ENCODE measurements at regions not wholly inside any gene's neighbourhood (a gene's known extent, or its start where the extent isn't known, plus 50 kb on each side); places are given as distances from the start of the nearest gene placed in this dataset.

DNA sequence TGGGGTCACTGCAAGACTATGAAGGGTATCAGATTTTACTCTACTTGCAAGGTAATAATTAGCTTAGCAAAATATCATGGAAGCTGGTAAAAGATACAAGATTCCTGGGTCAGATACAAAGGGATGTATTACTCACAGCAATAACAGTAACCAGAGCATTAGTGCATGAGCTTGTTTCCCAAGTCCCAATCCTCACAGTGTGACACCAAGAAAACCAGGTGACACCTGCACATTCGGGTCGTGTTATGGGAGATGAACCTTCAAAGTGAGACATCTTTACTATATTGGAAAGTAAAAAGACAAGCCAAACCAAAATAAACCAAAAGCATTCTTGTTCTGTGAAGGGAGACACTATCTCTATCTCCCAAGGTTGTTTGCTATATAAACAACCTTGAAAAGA is 528.7 kb upstream of the TGFBR2 start:
- H3K36me3 Mint-ChIP-seq (ENCODE audit: insufficient read depth), result no peaks in the 10 kb centered on the region
- H3K27me3 Mint-ChIP-seq, result no peaks in the 10 kb centered on the region
- TF ChIP-seq, protein P1, sequence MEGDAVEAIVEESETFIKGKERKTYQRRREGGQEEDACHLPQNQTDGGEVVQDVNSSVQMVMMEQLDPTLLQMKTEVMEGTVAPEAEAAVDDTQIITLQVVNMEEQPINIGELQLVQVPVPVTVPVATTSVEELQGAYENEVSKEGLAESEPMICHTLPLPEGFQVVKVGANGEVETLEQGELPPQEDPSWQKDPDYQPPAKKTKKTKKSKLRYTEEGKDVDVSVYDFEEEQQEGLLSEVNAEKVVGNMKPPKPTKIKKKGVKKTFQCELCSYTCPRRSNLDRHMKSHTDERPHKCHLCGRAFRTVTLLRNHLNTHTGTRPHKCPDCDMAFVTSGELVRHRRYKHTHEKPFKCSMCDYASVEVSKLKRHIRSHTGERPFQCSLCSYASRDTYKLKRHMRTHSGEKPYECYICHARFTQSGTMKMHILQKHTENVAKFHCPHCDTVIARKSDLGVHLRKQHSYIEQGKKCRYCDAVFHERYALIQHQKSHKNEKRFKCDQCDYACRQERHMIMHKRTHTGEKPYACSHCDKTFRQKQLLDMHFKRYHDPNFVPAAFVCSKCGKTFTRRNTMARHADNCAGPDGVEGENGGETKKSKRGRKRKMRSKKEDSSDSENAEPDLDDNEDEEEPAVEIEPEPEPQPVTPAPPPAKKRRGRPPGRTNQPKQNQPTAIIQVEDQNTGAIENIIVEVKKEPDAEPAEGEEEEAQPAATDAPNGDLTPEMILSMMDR (IDR thresholded peaks at IDR 0.05; ENCODE audit: unreplicated experiment), result no peak
- peaks cover 18% of the 10 kb centered on the region for H3K4me1 Mint-ChIP-seq (ENCODE audit: low read depth)
- DNase-seq (ENCODE audit: low spot score, unreplicated experiment), result no peak
- H3K27ac Mint-ChIP-seq, result no peak overlapping the region
- no peak overlapping the region for H3K4me3 Mint-ChIP-seq (ENCODE audit: low read depth)
- peaks cover 11% of the 10 kb centered on the region for H3K9me3 Mint-ChIP-seq (ENCODE audit: low read depth)

DNA sequence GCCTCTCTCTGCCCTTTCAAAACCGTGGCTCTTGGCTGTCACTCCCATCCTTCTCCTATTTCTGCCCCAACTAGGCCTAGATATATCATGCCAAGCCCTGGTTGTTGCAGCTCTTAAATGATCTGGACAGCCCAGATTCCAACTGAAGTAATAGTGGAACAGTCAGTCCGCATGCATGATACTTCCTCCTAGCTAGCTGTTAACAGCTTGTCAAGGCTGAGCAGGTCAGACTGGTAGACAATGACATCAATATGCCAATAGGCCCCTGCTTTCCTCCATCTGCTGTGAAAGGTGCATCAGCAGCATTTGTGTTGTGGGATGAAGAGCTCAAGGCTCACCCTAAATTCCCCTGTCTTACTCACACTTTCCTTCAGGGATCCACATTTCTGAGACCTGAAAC is 527.7 kb upstream of the TGFBR2 start:
- peaks cover 22% of the 10 kb centered on the region for H3K4me1 Mint-ChIP-seq (ENCODE audit: low read depth)
- peaks cover 11% of the 10 kb centered on the region for H3K9me3 Mint-ChIP-seq (ENCODE audit: low read depth)
- no peak for DNase-seq (ENCODE audit: low spot score, unreplicated experiment)
- no peaks in the 10 kb centered on the region for H3K36me3 Mint-ChIP-seq (ENCODE audit: insufficient read depth)
- TF ChIP-seq, protein P1 (IDR thresholded peaks at IDR 0.05; ENCODE audit: unreplicated experiment), result no peak
- H3K27ac Mint-ChIP-seq, result no peak overlapping the region
- no peaks in the 10 kb centered on the region for H3K27me3 Mint-ChIP-seq
- H3K4me3 Mint-ChIP-seq (ENCODE audit: low read depth), result no peak overlapping the region

DNA sequence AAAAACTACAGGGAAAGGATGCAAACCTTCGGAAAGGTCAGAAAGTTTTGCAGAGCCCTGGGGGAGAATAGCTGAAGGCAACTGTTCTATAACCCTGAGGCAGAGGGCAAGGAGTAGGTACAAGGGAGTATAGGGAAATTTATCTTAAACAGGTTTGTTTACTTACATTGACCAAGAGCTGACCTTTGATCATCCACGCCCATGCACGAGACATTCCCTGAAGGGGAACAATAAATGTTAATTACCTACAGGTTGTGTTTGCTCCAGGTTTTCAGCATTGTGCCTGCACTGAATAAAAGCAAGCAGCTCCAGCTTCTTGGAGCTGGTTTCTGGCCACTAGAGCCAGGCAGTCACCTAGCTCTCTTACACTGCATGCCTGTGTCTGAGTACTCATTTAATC is 524.5 kb upstream of the TGFBR2 start:
- peak overlapping the region; percentile 81 for H3K27ac Mint-ChIP-seq
- TF ChIP-seq, protein P1 (IDR thresholded peaks at IDR 0.05; ENCODE audit: unreplicated experiment), result no peak
- peaks cover 28% of the 10 kb centered on the region for H3K4me1 Mint-ChIP-seq (ENCODE audit: low read depth)
- no peak overlapping the region for H3K4me3 Mint-ChIP-seq (ENCODE audit: low read depth)
- H3K36me3 Mint-ChIP-seq (ENCODE audit: insufficient read depth), result no peaks in the 10 kb centered on the region
- peaks cover 8% of the 10 kb centered on the region for H3K9me3 Mint-ChIP-seq (ENCODE audit: low read depth)
- H3K27me3 Mint-ChIP-seq, result no peaks in the 10 kb centered on the region
- DNase-seq (ENCODE audit: low spot score, unreplicated experiment), result no peak

DNA sequence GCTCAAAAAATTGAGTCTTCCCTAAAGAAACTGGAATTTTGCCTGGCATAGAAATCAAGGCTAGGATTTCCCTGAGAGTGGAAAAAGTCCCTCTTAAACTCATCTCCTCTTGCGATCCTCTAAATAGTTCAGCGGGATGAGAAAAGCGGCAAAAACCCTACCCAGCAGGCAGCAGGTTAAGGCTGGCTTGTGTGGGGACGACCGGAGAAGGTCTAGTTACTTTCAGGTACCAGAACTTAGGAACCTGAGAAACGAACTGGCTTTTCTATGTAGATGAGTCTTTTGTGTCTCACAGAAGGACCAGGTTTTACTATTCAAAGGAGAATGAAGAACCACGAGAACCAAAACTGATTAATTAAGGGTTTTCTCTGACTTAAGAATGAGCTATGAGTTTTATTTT is 523.7 kb upstream of the TGFBR2 start:
- DNase-seq (ENCODE audit: low spot score, unreplicated experiment), result no peak
- H3K4me3 Mint-ChIP-seq (ENCODE audit: low read depth), result no peak overlapping the region

DNA sequence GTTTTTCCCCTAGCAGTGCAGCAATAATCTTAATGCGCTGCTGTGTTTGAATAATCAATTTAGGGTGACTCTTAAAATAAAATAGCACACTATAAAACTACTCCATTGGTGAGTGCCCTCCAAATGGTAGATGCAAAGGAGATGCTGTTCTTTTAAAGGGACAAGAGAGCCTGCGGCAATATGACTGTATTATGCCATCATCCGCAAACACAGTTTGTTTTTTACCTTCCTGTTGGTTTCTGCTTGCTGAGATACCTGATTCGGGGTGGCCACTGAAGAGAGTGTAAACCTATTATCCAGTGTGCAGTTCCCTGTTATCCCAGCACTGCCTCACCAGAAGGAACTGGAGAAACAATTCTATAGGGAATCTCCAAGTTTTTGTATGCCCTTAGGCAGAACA is 523.1 kb upstream of the TGFBR2 start:
- Mint-ChIP-seq H3K4me3 (ENCODE audit: low read depth) (no peak overlapping the region), H3K27ac (no peak overlapping the region)

More for the DNA sequence above, 523.7 kb upstream of the TGFBR2 start:
- no peaks in the 10 kb centered on the region for H3K36me3 Mint-ChIP-seq (ENCODE audit: insufficient read depth)
- H3K9me3 Mint-ChIP-seq (ENCODE audit: low read depth), result peaks cover 8% of the 10 kb centered on the region
- peak overlapping the region; percentile 81 for H3K27ac Mint-ChIP-seq
- peaks cover 27% of the 10 kb centered on the region for H3K4me1 Mint-ChIP-seq (ENCODE audit: low read depth)
- H3K27me3 Mint-ChIP-seq, result no peaks in the 10 kb centered on the region
- TF ChIP-seq, protein P1 (IDR thresholded peaks at IDR 0.05; ENCODE audit: unreplicated experiment), result no peak

More for the DNA sequence above, 523.1 kb upstream of the TGFBR2 start:
- Mint-ChIP-seq H3K36me3 (ENCODE audit: insufficient read depth) (no peaks in the 10 kb centered on the region), H3K9me3 (ENCODE audit: low read depth) (peaks cover 8% of the 10 kb centered on the region), H3K27me3 (no peaks in the 10 kb centered on the region), H3K4me1 (ENCODE audit: low read depth) (peaks cover 25% of the 10 kb centered on the region)
- TF ChIP-seq, protein P1 (IDR thresholded peaks at IDR 0.05; ENCODE audit: unreplicated experiment), result no peak
- no peak for DNase-seq (ENCODE audit: low spot score, unreplicated experiment)
